HL-60 (cell line): ENCODE measurements at regions not wholly inside any gene's neighbourhood (a gene's known extent, or its start where the extent isn't known, plus 50 kb on each side); places are given as distances from the start of the nearest gene placed in this dataset.
"Not testable (repeated sequence)": the region's sequence is repeated elsewhere in the genome, so short reads cannot be mapped to it uniquely, and the experiment has no call there.

Experiments
- DNase-seq, 2 experiments: peaks; one replicate each; pipeline ENCODE4 v3.0.0-alpha.2; 2010 to 2020; ENCODE audit warnings: low read depth in 1 of 2, low spot score in 1 of 2
- H3K27ac ChIP-seq: fragments of 250-450 bp; sonication (Bioruptor Pico); replicated peaks from 2 replicates; pipeline ENCODE4 v1.5.1; 2020; ENCODE audit warnings: mild to moderate bottlenecking, moderate library complexity
- H3K27me3 ChIP-seq: fragments of 250-450 bp; sonication (Bioruptor Pico); 2 replicates; pipeline ENCODE4 v1.5.1; 2021; ENCODE audit warnings: mild to moderate bottlenecking, moderate library complexity; ENCODE audit not compliant: insufficient read depth, poor library complexity, severe bottlenecking
- H3K4me3 ChIP-seq: replicated peaks from 2 replicates; pipeline ENCODE4 v1.5.1; 2011; ENCODE audit warnings: mild to moderate bottlenecking, control low read depth, low read length; ENCODE audit not compliant: insufficient read depth
- GABPA ChIP-seq: IDR thresholded peaks from 2 replicates; pipeline ENCODE4 v1.6.1; 2012; ENCODE audit warnings: low read depth
- POLR2AphosphoS5 ChIP-seq: IDR thresholded peaks from 2 replicates; pipeline ENCODE4 v1.6.1; 2012; ENCODE audit warnings: low read depth
- SPI1 ChIP-seq: IDR thresholded peaks from 2 replicates; pipeline ENCODE4 v1.6.1; 2012; ENCODE audit warnings: low read depth, mild to moderate bottlenecking, borderline replicate concordance
- TF ChIP-seq, protein P1 (sequence below): IDR thresholded peaks from one replicate; pipeline ENCODE4 v1.5.1; 2011; ENCODE audit warnings: low read length, control low read depth, inconsistent platforms; ENCODE audit not compliant: insufficient read depth
- TF ChIP-seq, protein P2 (sequence below): IDR thresholded peaks from 2 replicates; pipeline ENCODE4 v1.6.1; 2012; ENCODE audit warnings: low read depth; ENCODE audit not compliant: insufficient replicate concordance

DNA sequence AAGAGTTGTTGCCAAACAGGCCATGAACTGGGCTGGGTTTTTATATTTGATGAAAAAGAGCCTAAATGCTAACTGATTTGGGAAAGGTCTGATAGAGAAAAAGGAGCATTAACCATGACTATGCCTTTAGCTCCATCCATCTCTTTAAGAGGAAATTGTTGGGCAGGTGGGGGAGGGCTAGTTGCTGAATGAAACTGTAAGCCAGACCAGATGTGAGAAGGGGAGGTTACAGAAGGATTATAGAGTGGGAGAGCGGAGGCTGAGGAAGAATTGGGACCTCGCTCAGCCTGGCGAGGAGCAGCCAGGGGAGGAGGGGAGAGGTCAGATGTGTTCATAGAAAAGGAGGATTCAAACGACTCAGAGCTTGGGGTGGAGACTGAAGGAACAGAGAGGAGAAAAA lies 74.9 kb upstream of the OTUD4 start:
- not testable (repeated sequence) for H3K4me3 ChIP-seq, H3K27me3 ChIP-seq, H3K27ac ChIP-seq, DNase-seq

- Histone ChIP-seq H3K4me3 (no peak overlapping the region), H3K27me3 (no peaks in the 10 kb centered on the region), H3K27ac (no peak overlapping the region)
- DNase-seq, result no peak
- TF ChIP-seq, protein P1, sequence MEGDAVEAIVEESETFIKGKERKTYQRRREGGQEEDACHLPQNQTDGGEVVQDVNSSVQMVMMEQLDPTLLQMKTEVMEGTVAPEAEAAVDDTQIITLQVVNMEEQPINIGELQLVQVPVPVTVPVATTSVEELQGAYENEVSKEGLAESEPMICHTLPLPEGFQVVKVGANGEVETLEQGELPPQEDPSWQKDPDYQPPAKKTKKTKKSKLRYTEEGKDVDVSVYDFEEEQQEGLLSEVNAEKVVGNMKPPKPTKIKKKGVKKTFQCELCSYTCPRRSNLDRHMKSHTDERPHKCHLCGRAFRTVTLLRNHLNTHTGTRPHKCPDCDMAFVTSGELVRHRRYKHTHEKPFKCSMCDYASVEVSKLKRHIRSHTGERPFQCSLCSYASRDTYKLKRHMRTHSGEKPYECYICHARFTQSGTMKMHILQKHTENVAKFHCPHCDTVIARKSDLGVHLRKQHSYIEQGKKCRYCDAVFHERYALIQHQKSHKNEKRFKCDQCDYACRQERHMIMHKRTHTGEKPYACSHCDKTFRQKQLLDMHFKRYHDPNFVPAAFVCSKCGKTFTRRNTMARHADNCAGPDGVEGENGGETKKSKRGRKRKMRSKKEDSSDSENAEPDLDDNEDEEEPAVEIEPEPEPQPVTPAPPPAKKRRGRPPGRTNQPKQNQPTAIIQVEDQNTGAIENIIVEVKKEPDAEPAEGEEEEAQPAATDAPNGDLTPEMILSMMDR, result no peak
- no peak for TF ChIP-seq SPI1
- TF ChIP-seq, protein P2, sequence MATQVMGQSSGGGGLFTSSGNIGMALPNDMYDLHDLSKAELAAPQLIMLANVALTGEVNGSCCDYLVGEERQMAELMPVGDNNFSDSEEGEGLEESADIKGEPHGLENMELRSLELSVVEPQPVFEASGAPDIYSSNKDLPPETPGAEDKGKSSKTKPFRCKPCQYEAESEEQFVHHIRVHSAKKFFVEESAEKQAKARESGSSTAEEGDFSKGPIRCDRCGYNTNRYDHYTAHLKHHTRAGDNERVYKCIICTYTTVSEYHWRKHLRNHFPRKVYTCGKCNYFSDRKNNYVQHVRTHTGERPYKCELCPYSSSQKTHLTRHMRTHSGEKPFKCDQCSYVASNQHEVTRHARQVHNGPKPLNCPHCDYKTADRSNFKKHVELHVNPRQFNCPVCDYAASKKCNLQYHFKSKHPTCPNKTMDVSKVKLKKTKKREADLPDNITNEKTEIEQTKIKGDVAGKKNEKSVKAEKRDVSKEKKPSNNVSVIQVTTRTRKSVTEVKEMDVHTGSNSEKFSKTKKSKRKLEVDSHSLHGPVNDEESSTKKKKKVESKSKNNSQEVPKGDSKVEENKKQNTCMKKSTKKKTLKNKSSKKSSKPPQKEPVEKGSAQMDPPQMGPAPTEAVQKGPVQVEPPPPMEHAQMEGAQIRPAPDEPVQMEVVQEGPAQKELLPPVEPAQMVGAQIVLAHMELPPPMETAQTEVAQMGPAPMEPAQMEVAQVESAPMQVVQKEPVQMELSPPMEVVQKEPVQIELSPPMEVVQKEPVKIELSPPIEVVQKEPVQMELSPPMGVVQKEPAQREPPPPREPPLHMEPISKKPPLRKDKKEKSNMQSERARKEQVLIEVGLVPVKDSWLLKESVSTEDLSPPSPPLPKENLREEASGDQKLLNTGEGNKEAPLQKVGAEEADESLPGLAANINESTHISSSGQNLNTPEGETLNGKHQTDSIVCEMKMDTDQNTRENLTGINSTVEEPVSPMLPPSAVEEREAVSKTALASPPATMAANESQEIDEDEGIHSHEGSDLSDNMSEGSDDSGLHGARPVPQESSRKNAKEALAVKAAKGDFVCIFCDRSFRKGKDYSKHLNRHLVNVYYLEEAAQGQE, result no peak
- no peak for TF ChIP-seq POLR2AphosphoS5
- TF ChIP-seq GABPA, result no peak
Measured at GRCh38 chr4:145252190-145252589, 71.8 kb upstream of the OTUD4 start.

DNA sequence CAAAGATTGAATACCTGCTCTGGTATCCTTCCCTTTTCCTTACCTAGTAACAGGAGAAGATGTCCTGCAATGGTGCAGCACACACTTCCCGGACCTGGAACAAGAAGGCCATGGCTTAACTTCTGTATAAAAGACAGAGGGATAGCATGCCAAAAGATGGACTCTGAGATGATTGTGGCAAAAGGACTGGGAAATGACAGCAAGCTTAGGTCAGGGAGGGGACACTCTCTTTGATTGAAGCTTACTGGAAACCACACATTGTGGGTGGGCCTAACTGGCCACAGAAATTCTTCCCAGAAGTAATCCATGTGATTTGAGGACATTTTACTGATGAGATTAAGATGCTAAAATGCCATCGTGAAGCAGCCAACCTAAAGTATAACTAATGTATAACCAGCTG lies 71.0 kb upstream of the OTUD4 start:
- DNase-seq, result no peak
- TF ChIP-seq POLR2AphosphoS5 (no peak), SPI1 (no peak), GABPA (no peak)
- TF ChIP-seq, protein P1, result no peak
- TF ChIP-seq, protein P2, result no peak
- Histone ChIP-seq H3K4me3 (no peak overlapping the region), H3K27ac (no peak overlapping the region), H3K27me3 (no peaks in the 10 kb centered on the region)

GRCh38 chr4:145248971-145249370 lies 68.6 kb upstream of the OTUD4 start:
- Histone ChIP-seq H3K27me3 (no peaks in the 10 kb centered on the region), H3K4me3 (no peak overlapping the region), H3K27ac (no peak overlapping the region)
- DNase-seq, result no peak
- TF ChIP-seq, protein P2, result no peak
- TF ChIP-seq, protein P1, result no peak
- no peak for TF ChIP-seq GABPA
- no peak for TF ChIP-seq SPI1
- no peak for TF ChIP-seq POLR2AphosphoS5
